RWPE1 (cell line): ENCODE measurements at regions not wholly inside any gene's neighbourhood (a gene's known extent, or its start where the extent isn't known, plus 50 kb on each side); places are given as distances from the start of the nearest gene placed in this dataset.
A peak's percentile ranks its signal among the peaks of the same experiment; 100 is the strongest.

ENCODE experiments used
- CTCF ChIA-PET: fragments of 350-600 bp; sonication (Branson Sonifier 250); formaldehyde crosslinking; extraction: SDS; loops from one replicate; lab custom pipeline; 2021; lab: Yijun Ruan, JAX
- POLR2A ChIA-PET: fragments of 400-600 bp; formaldehyde crosslinking; extraction: SDS; loops from one replicate; lab custom pipeline; 2020; ENCODE audit warnings: antibody characterized with exemption; ENCODE audit not compliant: low non-redundant PET; lab: Yijun Ruan, JAX
- DNase-seq: peaks from one replicate; pipeline ENCODE4 v3.0.0; 2012; ENCODE audit warnings: low spot score
- H3K27ac ChIP-seq: fragments of 450-650 bp; 2 replicates; pipeline ENCODE4 v1.5.1; 2017
- TF ChIP-seq, protein P1 (sequence below): fragments of 450-650 bp; conservative IDR thresholded peaks from 2 replicates; pipeline ENCODE4 v1.5.1; 2017; ENCODE audit warnings: low read depth, mild to moderate bottlenecking

DNA sequence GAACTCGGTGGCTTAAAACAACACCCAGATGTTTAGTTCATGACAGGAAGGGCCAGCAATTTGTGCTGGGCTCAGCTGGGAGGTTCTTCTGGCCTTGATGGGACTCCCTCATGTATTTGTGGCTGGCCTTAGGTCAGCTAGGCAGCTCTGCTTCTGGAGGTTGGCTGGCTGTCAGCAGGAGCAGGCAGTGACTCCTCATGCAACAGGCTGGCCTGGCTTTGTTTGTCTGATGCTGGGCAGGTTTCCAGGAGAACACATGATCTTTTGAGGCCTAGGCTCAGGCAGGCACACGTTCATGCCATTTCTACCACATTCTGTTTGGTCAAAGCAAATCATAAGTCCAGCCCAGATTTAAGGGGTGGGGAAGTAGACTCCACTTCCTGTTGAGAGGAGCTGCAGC, 571.2 kb downstream of the TBC1D22A start:
- H3K27ac ChIP-seq, result peak overlapping the region; percentile 80
- DNase-seq, result peak; percentile 19
- TF ChIP-seq, protein P1, sequence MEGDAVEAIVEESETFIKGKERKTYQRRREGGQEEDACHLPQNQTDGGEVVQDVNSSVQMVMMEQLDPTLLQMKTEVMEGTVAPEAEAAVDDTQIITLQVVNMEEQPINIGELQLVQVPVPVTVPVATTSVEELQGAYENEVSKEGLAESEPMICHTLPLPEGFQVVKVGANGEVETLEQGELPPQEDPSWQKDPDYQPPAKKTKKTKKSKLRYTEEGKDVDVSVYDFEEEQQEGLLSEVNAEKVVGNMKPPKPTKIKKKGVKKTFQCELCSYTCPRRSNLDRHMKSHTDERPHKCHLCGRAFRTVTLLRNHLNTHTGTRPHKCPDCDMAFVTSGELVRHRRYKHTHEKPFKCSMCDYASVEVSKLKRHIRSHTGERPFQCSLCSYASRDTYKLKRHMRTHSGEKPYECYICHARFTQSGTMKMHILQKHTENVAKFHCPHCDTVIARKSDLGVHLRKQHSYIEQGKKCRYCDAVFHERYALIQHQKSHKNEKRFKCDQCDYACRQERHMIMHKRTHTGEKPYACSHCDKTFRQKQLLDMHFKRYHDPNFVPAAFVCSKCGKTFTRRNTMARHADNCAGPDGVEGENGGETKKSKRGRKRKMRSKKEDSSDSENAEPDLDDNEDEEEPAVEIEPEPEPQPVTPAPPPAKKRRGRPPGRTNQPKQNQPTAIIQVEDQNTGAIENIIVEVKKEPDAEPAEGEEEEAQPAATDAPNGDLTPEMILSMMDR, result no peak
- ChIA-PET POLR2A (no interaction called here), CTCF (no interaction called here)

DNA sequence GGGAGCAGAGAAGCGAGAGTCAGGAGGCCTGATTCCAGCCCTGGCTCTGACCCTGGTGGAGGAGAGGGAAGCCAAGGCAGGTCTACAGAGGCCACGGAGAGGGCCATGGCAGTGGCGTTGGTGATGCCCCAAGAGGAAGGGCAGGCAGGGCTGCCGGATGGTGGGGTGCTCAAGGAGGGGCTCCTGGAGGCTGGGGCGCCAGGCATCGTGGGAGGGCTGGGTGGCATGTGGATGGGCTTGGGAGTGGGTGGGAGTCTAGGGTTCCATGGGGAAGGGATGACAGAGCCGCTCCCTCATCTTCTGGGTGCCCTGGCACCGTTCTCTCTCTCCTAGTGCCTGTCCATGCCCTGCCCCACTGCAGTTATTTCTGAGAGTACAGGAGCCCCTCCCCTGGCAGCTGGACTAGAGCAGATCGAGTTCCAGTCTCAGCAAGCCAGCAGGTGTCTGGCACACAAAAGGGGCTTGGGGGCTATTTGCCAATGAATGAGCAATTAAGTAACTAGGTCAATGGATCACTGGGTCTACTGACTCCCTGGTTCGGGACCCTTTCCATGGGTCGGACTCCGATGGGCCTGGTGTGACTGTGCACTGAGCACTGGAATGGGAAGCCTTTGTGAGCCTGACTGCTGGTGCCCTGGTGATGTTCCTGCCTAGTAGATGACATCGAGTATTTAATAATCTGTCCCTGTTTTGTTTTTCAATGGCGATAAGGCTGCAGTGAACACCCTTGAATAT, 570.0 kb downstream of the TBC1D22A start:
- CTCF ChIA-PET, result no interaction called here
- no peak for DNase-seq
- TF ChIP-seq, protein P1, result no peak
- POLR2A ChIA-PET, result no interaction called here
- no peak overlapping the region for H3K27ac ChIP-seq

DNA sequence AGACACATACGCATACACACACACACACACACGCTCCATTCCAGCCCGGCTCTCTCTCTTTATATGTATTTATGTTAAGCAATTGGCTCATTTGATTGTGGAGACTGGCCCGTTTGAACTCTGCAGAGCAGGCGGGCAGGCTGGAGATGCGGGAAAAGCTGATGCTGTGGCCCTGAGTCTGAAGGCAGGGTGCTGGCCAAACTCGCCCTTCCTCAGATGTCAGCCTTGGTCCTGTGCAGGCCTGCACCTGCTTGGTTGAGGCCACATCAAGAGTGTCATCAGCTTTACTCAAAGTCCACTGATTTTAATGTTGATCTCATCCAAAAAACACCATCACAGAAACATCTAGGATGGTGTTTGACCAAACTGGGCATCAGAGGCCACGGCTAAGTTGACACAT, 569.3 kb downstream of the TBC1D22A start:
- DNase-seq, result no peak
- H3K27ac ChIP-seq, result no peak overlapping the region
- TF ChIP-seq, protein P1, result no peak
- CTCF ChIA-PET, result no interaction called here
- POLR2A ChIA-PET, result no interaction called here

DNA sequence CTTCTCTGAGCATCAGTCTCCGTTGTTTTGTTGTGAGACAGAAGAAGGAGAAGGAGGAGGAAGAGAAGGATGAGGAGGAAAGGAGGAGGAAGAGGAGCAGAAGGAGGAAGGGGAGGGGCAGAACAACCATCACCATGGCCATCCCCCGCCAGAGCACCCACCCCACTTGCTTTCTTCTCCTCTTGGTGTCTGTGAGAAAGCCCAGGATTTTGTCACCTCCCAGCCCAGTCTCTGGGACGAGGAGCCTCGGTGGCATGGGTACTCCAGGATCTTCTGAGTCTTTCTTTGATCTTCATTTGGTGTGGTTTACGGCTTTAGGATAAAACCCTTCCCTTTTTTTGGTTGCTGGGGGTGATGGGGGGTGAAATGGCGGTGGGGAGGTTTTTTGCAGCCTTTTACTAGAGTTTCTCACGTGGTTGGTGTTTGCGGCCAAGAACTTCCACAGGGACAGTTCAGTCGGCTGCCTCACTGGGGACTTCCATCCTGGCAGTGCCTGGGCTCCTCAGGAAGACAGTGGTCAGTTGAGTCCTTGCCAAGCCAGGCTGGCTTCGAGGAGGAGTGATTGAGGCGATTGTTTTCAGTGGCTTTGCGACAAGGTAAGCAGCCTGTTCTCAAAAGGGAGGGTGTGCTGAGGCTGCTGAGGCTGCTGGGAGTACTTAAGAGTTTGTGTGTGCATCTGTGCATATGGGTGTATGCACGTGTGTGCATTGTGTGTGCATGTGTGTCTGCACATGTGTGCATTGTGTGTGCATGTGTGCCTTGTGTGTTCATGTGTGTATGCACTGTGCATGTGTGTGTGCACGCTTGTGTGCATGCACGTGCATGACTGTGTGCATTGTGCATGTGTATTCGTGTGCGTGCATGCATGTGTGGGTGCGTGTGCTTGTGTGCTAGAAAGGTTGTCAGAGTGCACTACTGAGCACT, 567.5 kb downstream of the TBC1D22A start:
- H3K27ac ChIP-seq, result peak overlapping the region; percentile 56; the same call in 1 of the 2 replicates
- POLR2A ChIA-PET, result no interaction called here

DNA sequence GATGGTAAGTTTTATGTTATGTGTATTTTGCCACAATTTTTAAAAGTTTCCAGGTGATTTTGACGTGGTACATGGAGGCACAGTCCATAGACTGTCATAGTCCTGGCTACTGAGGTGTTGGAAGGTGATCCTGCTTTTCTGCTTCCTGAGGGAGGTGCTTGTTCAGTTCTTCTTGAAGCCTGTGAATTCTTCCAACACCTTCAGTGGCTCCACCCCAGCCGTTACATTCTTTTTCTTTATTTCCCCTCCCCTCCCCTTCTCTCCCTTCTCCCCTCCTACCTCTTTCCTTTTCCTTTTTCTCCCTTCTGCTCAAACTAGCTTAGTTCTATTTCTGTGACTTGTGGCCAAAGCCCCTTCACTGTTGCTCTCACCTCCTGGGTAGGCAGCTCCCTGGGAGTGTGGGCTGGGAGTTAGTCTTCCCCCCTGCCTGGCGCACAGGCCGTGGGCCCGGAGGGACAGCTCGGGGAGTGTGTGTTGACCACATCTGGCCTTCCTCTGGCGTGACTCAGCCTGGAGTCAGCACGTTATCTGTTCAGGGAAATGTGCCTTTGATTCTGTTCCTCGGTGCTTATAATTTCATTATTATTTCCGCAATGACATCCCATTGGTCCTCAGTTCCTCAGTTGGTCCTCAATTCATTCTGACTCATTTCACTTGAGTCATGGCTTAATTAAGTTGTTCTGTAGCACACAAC, 566.2 kb downstream of the TBC1D22A start:
- TF ChIP-seq, protein P1, result no peak
- CTCF ChIA-PET, result interaction anchor here (0.6 kb wide), 1 partner anchor 561 kb away, joined by 4 read pairs; no protein-coding TSS in a partner anchor
- POLR2A ChIA-PET, result no interaction called here
- peak overlapping the region; percentile 93 for H3K27ac ChIP-seq
- DNase-seq, result peak; percentile 81

More for the DNA sequence above, 567.5 kb downstream of the TBC1D22A start:
- CTCF ChIA-PET, result no interaction called here
- TF ChIP-seq, protein P1, result no peak
- no peak for DNase-seq

DNA sequence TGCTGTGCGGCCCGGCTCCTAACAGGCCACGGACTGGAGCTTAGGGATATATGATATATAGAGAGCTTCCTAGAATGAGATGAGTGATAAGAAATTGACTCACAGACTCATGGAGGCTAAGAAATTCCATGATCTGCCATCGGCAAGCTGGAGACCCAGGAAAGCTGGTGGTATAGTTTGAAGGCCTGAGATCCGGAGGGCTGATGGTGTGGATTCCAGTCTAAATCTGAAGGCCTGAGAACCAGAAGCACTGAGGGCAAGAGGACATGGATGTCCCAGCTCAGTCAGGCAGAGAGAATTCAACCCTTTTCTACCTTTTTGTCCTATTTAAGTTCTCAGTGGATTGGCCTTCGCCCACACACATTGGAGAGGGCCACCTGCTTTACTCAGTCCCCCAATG, 564.8 kb downstream of the TBC1D22A start:
- no peak for DNase-seq
- POLR2A ChIA-PET, result no interaction called here
- TF ChIP-seq, protein P1, result no peak
- CTCF ChIA-PET, result no interaction called here
- no peak overlapping the region for H3K27ac ChIP-seq
